Dermis microvascular lymphatic vessel endothelial cell (primary cell): ENCODE measurements at regions not wholly inside any gene's neighbourhood (a gene's known extent, or its start where the extent isn't known, plus 50 kb on each side); places are given as distances from the start of the nearest gene placed in this dataset.
A peak's percentile ranks its signal among the peaks of the same experiment; 100 is the strongest.
"Not testable (repeated sequence)": the region's sequence is repeated elsewhere in the genome, so short reads cannot be mapped to it uniquely, and the experiment has no call there.

Experiments
- DNase-seq, 2 donors: peaks; one replicate each; pipeline versions ENCODE4 v3.0.0 to v3.0.0-alpha.2; 2010; ENCODE audit warnings: low read depth in 2 of 2

- DNase-seq = no peak
These were observed 270.3 kb upstream of the LINC00305 start for GRCh38 chr18:64419156-64419555.

- no peak for DNase-seq
These were observed 268.1 kb upstream of the LINC00305 start for GRCh38 chr18:64416990-64417389.

- DNase-seq = no peak
These were observed 266.3 kb upstream of the LINC00305 start for GRCh38 chr18:64415218-64415617.

GRCh38 chr18:64410685-64411084, 261.8 kb upstream of the LINC00305 start:
- DNase-seq = peak in 1 of 2 donors; percentile 58

GRCh38 chr18:64409511-64409910, 260.6 kb upstream of the LINC00305 start:
- peak; percentile 32 to 42 for DNase-seq

GRCh38 chr18:64407606-64408005, 258.7 kb upstream of the LINC00305 start:
- DNase-seq = no peak

GRCh38 chr18:64405161-64405560, 256.3 kb upstream of the LINC00305 start:
- DNase-seq = peak; percentile 75 to 88

GRCh38 chr18:64403784-64404503, 255.1 kb upstream of the LINC00305 start:
- peak in 1 of 2 donors; percentile 8 for DNase-seq

- no peak for DNase-seq
These were observed 253.7 kb upstream of the LINC00305 start for GRCh38 chr18:64402636-64403035.

- DNase-seq = no peak
These were observed 252.6 kb upstream of the LINC00305 start for GRCh38 chr18:64401268-64402060.

GRCh38 chr18:64399566-64399965, 250.7 kb upstream of the LINC00305 start:
- DNase-seq = no peak

GRCh38 chr18:64398320-64398719, 249.4 kb upstream of the LINC00305 start:
- no peak for DNase-seq

- no peak for DNase-seq
These were observed 243.3 kb upstream of the LINC00305 start for GRCh38 chr18:64392202-64392601.

GRCh38 chr18:64384101-64384500, 235.2 kb upstream of the LINC00305 start:
- DNase-seq = no peak

GRCh38 chr18:64380117-64380516, 231.2 kb upstream of the LINC00305 start:
- DNase-seq = no peak

- DNase-seq = no peak
These were observed 230.8 kb upstream of the LINC00305 start for GRCh38 chr18:64379662-64380061.

- no peak for DNase-seq
These were observed 228.6 kb upstream of the LINC00305 start for GRCh38 chr18:64377446-64377845.

GRCh38 chr18:64372850-64373249, 224.0 kb upstream of the LINC00305 start:
- DNase-seq = no peak

- not testable (repeated sequence) for DNase-seq
These were observed 221.0 kb upstream of the LINC00305 start for GRCh38 chr18:64369830-64370440.

- DNase-seq = peak; percentile 82 to 89
These were observed 216.2 kb upstream of the LINC00305 start for GRCh38 chr18:64365106-64365505.

- DNase-seq = no peak
These were observed 188.8 kb upstream of the LINC00305 start for GRCh38 chr18:64337673-64338072.

- no peak for DNase-seq
These were observed 188.1 kb upstream of the LINC00305 start for GRCh38 chr18:64337018-64337417.
